Gastroesophageal sphincter (tissue), 4 donors: ENCODE measurements at regions not wholly inside any gene's neighbourhood (a gene's known extent, or its start where the extent isn't known, plus 50 kb on each side); places are given as distances from the start of the nearest gene placed in this dataset.

Experiments used
- ATAC-seq: fragments of 150-250 bp; one replicate; pipeline ENCODE4 v1.9.1; 2016; ENCODE audit warnings: mild to moderate bottlenecking, moderate library complexity
- H3K27ac ChIP-seq, 4 donors: fragments of 200-600 bp; sonication (generic) in 3 of 4; 1 replicate in 3 of 4; 2 replicates in 1 of 4; pipeline ENCODE4 v1.5.1; 2016 to 2019
- H3K27me3 ChIP-seq: fragments of 200-600 bp; sonication (generic); one replicate; pipeline ENCODE4 v1.5.1; 2019
- H3K36me3 ChIP-seq, 2 donors: fragments of 200-600 bp; sonication (generic); one replicate each; pipeline ENCODE4 v1.5.1; 2019; ENCODE audit warnings: control low read depth in 1 of 2
- H3K4me1 ChIP-seq, 3 donors: fragments of 200-600 bp; sonication (generic); 1 replicate in 2 of 3; 2 replicates in 1 of 3; pipeline ENCODE4 v1.5.1; 2016 to 2019; ENCODE audit warnings: control low read depth in 2 of 3
- H3K4me3 ChIP-seq, 2 donors: fragments of 200-600 bp; sonication (generic); one replicate each; pipeline ENCODE4 v1.5.1; 2019; ENCODE audit warnings: mild to moderate bottlenecking in 1 of 2, moderate library complexity in 1 of 2
- H3K9me3 ChIP-seq, 3 donors: fragments of 200-600 bp; sonication (generic); one replicate each; pipeline ENCODE4 v1.5.1; 2017 to 2019; ENCODE audit warnings: control low read depth in 2 of 3
- EP300 ChIP-seq: sonication (generic); formaldehyde crosslinking; IDR thresholded peaks from one replicate; pipeline ENCODE4 v1.6.1; 2017; ENCODE audit warnings: antibody characterized with exemption, mild to moderate bottlenecking
- POLR2A ChIP-seq, 2 donors: fragments of 450-650 bp; IDR thresholded peaks; one replicate each; pipeline ENCODE4 v1.6.1; 2017; ENCODE audit warnings: antibody characterized with exemption in 2 of 2, mild to moderate bottlenecking in 2 of 2, moderate library complexity in 1 of 2
- POLR2AphosphoS5 ChIP-seq: sonication (generic); formaldehyde crosslinking; IDR thresholded peaks from one replicate; pipeline ENCODE4 v1.6.1; 2017; ENCODE audit warnings: antibody characterized with exemption
- WGBS, 2 donors: methylation state at CpG; one replicate each; pipeline ENCODE4 v1.1.5; 2018; ENCODE audit warnings: low coverage in 1 of 2; 5-methylcytosine and 5-hydroxymethylcytosine counted together
- TF ChIP-seq, protein P1 (sequence below), 4 experiments: fragments of 200-600 bp in 2 of 4; fragments of 450-650 bp in 2 of 4; sonication (generic) in 1 of 4; IDR thresholded peaks; one replicate each; pipeline ENCODE4 v1.5.1; 2017 to 2019; ENCODE audit warnings: antibody characterized with exemption in 4 of 4, mild to moderate bottlenecking in 2 of 4, moderate library complexity in 2 of 4

DNA sequence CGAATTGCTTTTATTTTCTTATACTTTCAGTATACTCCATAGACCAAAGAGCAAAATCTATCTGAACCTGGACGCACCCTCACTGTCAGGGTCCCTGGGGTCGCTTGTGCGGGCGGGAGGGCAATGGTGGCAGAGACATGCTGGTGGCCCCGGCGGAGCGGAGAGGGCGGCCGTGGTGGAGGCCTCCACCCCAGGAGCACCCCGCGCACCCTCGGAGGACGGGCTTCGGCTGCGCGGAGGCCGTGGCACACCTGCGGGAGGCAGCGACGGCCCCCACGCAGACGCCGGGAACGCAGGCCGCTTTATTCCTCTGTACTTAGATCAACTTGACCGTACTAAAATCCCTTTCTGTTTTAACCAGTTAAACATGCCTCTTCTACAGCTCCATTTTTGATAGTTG, 1077.4 kb downstream of the BRD1 start:
- peaks cover 22% of the 10 kb centered on the region for H3K27me3 ChIP-seq
- WGBS, 2 donors: 84% methylated on average over 12 of the region's 27 CpGs; no CpG with 5 or more reads in 1 of the 2 donors
- H3K27ac ChIP-seq: no peak overlapping the region
- TF ChIP-seq EP300: no peak
- TF ChIP-seq POLR2A (IDR thresholded peaks at IDR 0.05): no peak
- TF ChIP-seq POLR2AphosphoS5: no peak
- TF ChIP-seq, protein P1, sequence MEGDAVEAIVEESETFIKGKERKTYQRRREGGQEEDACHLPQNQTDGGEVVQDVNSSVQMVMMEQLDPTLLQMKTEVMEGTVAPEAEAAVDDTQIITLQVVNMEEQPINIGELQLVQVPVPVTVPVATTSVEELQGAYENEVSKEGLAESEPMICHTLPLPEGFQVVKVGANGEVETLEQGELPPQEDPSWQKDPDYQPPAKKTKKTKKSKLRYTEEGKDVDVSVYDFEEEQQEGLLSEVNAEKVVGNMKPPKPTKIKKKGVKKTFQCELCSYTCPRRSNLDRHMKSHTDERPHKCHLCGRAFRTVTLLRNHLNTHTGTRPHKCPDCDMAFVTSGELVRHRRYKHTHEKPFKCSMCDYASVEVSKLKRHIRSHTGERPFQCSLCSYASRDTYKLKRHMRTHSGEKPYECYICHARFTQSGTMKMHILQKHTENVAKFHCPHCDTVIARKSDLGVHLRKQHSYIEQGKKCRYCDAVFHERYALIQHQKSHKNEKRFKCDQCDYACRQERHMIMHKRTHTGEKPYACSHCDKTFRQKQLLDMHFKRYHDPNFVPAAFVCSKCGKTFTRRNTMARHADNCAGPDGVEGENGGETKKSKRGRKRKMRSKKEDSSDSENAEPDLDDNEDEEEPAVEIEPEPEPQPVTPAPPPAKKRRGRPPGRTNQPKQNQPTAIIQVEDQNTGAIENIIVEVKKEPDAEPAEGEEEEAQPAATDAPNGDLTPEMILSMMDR (IDR thresholded peaks at IDR 0.05): no peak
- no peaks in the 10 kb centered on the region for H3K9me3 ChIP-seq
- H3K4me3 ChIP-seq: no peak overlapping the region
- no peak for ATAC-seq
- H3K36me3 ChIP-seq: no peaks in the 10 kb centered on the region
- H3K4me1 ChIP-seq: no peaks in the 10 kb centered on the region

DNA sequence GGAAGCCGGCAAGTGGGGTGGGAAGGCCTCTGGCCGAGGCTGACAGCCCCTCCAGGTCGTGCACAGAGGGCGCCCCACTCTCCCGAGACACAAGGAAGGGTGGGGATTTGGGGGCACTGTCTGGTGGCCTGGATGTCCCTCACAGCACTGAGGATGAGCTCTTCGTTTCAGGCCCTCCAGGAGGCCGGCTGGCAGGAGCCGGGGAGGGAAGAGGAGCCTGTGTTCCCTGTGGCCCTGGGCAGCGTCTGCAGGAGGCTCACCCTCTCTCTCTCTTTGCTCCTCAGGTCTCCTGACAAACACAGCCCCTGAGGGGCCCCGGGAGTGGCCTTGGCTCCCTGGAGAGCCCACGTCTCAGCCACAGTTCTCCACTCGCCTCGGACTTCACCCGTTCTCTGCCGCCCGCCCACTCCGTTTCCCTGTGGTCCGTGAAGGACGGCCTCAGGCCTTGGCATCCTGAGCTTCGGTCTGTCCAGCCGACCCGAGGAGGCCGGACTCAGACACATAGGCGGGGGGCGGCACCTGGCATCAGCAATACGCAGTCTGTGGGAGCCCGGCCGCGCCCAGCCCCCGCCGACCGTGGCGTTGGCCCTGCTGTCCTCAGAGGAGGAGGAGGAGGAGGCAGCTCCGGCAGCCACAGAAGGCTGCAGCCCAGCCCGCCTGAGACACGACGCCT, 1078.0 kb downstream of the BRD1 start:
- no peaks in the 10 kb centered on the region for H3K36me3 ChIP-seq
- no peak for ATAC-seq
- TF ChIP-seq EP300 (no peak), POLR2A (IDR thresholded peaks at IDR 0.05) (no peak), POLR2AphosphoS5 (no peak)
- TF ChIP-seq, protein P1 (IDR thresholded peaks at IDR 0.05): no peak
- H3K27me3 ChIP-seq: peaks cover 16% of the 10 kb centered on the region
- WGBS, 2 donors: 80% methylated on average over 3 of the region's 37 CpGs; no CpG with 5 or more reads in 1 of the 2 donors
- no peaks in the 10 kb centered on the region for H3K9me3 ChIP-seq
- H3K4me3 ChIP-seq: no peak overlapping the region
- no peaks in the 10 kb centered on the region for H3K4me1 ChIP-seq
- no peak overlapping the region for H3K27ac ChIP-seq

DNA sequence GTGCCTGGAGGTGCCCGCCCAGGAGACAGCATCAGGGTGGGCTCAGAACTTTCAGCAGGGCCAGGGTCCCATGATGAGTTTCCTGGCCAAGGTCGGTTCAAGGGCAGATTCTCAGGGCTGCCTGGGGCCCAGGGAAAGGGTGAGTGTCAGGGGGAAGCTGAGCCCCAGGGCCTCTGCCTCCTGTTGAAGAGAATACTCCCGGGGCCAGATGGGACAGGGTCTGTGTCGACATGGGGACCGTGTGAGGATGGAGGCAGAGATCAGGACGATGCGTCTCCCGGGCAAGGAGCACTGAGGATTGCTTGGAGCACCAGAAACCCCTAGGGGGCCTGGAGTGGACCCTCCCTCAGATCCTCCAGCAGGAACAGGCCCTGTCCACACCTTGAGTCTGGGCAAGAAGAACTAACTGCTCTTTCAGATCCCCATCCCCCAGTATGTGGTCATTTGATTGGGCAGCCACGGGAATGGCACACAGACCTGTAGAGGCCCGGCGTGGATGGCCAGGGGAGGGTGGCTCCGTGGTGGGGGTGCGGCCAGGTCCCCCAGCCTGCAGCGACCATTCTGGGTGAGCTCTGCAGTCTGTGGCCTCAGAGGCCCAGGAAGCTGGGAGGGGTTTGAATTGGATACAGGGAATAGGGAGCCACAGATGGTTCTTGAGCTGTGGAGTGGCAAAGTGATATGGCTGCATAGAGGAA, 1078.7 kb downstream of the BRD1 start:
- Histone ChIP-seq H3K27me3 (peaks cover 13% of the 10 kb centered on the region), H3K9me3 (no peaks in the 10 kb centered on the region), H3K4me1 (no peaks in the 10 kb centered on the region), H3K36me3 (no peaks in the 10 kb centered on the region), H3K4me3 (no peak overlapping the region), H3K27ac (no peak overlapping the region)
- TF ChIP-seq EP300 (no peak), POLR2AphosphoS5 (no peak), POLR2A (IDR thresholded peaks at IDR 0.05) (no peak)
- TF ChIP-seq, protein P1 (IDR thresholded peaks at IDR 0.05): no peak
- no CpG with 5 or more reads among the region's 14 CpGs for WGBS, 2 donors
- no peak for ATAC-seq

DNA sequence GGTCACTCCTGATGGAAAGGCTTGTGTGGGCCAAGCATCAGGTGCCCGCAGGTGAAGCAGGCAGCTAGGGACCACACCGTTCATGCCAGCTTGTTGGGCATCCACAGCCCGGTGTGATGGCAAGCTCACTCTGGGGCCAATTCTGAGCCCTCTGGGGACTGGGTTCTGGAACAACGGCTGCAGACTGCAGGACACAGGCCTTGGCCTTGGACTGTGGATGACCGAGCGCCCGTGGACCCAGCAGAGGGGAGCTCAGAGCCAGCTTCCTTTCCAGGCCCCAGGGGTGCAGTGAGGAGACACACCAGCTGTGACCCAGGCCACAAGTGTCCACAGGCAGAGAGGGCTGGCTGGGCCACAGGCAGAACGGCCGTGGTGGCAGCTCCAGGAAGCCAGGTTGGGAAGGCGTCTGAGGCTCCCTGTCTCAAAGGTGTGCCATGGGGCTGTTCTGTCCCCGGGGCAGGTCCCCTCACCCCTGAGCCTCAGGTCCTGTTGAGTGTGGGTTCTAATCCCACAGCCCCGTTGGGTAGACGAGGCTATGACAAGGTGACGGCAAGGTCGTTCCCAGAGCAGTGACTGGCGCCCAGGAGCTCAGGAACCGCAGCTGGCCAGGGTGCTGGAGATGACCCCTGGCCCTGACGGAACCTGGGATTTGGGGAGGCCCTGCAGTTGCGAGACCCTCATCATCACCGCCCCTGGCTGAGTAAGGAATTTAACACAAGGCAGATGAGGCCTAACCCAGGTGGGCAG, 1079.4 kb downstream of the BRD1 start:
- H3K27me3 ChIP-seq: peaks cover 10% of the 10 kb centered on the region
- no peak overlapping the region for H3K4me3 ChIP-seq
- no peaks in the 10 kb centered on the region for H3K4me1 ChIP-seq
- H3K36me3 ChIP-seq: no peaks in the 10 kb centered on the region
- WGBS, 2 donors: no CpG with 5 or more reads among the region's 20 CpGs
- TF ChIP-seq EP300: no peak
- TF ChIP-seq, protein P1 (IDR thresholded peaks at IDR 0.05): no peak
- TF ChIP-seq POLR2AphosphoS5: no peak
- no peak for TF ChIP-seq POLR2A (IDR thresholded peaks at IDR 0.05)
- H3K27ac ChIP-seq: no peak overlapping the region
- no peak for ATAC-seq
- H3K9me3 ChIP-seq: no peaks in the 10 kb centered on the region
